ENCODE measurements at regions not wholly inside any gene's neighbourhood (a gene's known extent, or its start where the extent isn't known, plus 50 kb on each side); places are given as distances from the start of the nearest gene placed in this dataset.

DNA sequence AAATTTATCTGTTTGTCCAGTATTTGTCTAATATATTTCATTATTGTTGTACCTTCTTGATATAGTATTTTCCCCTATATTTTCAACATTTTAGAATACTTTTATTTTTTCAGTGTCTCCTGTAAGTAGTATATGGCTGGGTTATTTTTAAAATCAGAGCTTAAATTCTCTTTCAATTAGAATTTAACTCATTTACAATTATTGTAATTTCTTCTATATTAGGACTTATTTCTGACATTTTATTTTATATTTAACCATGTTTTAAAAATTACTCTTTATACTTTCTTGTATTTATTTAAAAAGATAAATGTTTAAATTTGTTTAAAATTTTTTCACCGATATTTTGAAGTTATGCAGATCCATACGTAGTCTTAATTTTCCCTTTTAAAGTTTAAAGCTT is 220.0 kb upstream of the NPVF start:
- H3K36me3 ChIP-seq: no peaks in the 10 kb centered on the region
- H3K9me3 ChIP-seq: peaks cover 0 to 8% (median 0%) of the 10 kb centered on the region in 4 donors
- intact Hi-C loops (cut with DNase I): no loop called here
- no peaks in the 10 kb centered on the region for H3K27me3 ChIP-seq
- no peak overlapping the region for H3K27ac ChIP-seq (replicated peaks in 1 of 4)
- TF ChIP-seq, protein P1, sequence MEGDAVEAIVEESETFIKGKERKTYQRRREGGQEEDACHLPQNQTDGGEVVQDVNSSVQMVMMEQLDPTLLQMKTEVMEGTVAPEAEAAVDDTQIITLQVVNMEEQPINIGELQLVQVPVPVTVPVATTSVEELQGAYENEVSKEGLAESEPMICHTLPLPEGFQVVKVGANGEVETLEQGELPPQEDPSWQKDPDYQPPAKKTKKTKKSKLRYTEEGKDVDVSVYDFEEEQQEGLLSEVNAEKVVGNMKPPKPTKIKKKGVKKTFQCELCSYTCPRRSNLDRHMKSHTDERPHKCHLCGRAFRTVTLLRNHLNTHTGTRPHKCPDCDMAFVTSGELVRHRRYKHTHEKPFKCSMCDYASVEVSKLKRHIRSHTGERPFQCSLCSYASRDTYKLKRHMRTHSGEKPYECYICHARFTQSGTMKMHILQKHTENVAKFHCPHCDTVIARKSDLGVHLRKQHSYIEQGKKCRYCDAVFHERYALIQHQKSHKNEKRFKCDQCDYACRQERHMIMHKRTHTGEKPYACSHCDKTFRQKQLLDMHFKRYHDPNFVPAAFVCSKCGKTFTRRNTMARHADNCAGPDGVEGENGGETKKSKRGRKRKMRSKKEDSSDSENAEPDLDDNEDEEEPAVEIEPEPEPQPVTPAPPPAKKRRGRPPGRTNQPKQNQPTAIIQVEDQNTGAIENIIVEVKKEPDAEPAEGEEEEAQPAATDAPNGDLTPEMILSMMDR (IDR thresholded peaks at IDR 0.05): no peak
- no peak overlapping the region for H3K4me3 ChIP-seq
- WGBS: 88% methylated on average over 2 of the region's 2 CpGs
- DNase-seq (ENCODE audit: extremely low spot score): no peak
- no peaks in the 10 kb centered on the region for H3K4me1 ChIP-seq

DNA sequence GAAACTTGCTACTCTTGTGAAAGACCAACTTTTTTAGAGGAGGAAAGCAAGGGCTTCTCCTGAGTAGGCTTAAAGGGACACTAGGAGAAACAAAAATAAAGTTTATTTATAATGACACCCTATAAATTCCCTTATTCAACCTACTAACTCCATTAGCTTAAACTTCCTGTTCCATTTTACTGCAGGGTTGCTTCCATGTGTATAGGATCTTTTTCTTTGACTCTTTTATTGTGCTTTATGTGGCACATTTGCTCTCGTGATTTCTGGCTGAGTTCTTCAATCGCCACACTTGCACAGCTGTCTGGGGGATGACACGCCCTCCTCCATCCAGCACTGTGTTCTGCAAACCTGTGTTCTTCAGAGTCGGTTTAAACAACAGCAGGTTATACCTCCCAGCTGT is 225.7 kb upstream of the NPVF start:
- Histone ChIP-seq H3K27me3 (no peaks in the 10 kb centered on the region), H3K27ac (replicated peaks in 1 of 4) (no peak overlapping the region), H3K4me1 (peaks cover 5 to 23% (median 15%) of the 10 kb centered on the region in 4 donors), H3K4me3 (no peak overlapping the region), H3K9me3 (no peaks in the 10 kb centered on the region), H3K36me3 (no peaks in the 10 kb centered on the region)
- no peak for TF ChIP-seq POLR2A (IDR thresholded peaks at IDR 0.05; ENCODE audit: low read depth)
- TF ChIP-seq, protein P1 (IDR thresholded peaks at IDR 0.05): no peak
- TF ChIP-seq POLR2AphosphoS5 (IDR thresholded peaks at IDR 0.05): no peak
- no peak for TF ChIP-seq EP300 (IDR thresholded peaks at IDR 0.05)
- intact Hi-C loops (cut with DNase I): no loop called here
- no peak for DNase-seq (ENCODE audit: extremely low spot score)
- WGBS: 81% methylated on average over 4 of the region's 4 CpGs

DNA sequence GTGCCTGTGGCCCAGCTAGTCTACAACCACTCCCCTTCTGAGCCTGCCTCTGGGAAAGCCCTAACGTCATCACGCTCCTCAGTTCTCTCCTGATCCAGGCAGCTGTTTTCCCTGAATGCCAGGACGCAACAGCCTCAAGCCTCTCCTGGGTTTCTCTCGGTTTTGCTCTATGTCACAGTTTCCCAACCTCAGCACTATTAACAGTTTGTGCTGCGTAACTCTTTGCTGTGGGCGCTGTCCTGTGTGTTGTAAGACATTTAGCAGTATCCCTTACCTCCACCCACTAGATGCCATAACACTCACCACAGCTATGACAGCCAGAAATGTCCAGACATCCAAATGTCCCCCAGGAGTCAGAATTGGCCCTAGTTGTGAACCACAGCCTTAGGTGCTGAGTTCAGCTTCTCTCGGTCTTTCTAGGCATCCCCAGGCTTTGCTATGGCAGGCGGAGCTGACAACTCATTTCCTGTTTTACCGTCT is 226.3 kb upstream of the NPVF start:
- 67% methylated on average over 9 of the region's 9 CpGs for WGBS
- Histone ChIP-seq H3K4me1 (peaks cover 5 to 23% (median 15%) of the 10 kb centered on the region in 4 donors), H3K36me3 (no peaks in the 10 kb centered on the region), H3K27me3 (no peaks in the 10 kb centered on the region), H3K9me3 (no peaks in the 10 kb centered on the region), H3K27ac (replicated peaks in 1 of 4) (no peak overlapping the region), H3K4me3 (no peak overlapping the region)
- TF ChIP-seq, protein P1 (IDR thresholded peaks at IDR 0.05): no peak
- TF ChIP-seq EP300 (IDR thresholded peaks at IDR 0.05) (no peak), POLR2A (IDR thresholded peaks at IDR 0.05; ENCODE audit: low read depth) (no peak), POLR2AphosphoS5 (IDR thresholded peaks at IDR 0.05) (no peak)
- intact Hi-C loops (cut with DNase I): no loop called here
- no peak for DNase-seq (ENCODE audit: extremely low spot score)

DNA sequence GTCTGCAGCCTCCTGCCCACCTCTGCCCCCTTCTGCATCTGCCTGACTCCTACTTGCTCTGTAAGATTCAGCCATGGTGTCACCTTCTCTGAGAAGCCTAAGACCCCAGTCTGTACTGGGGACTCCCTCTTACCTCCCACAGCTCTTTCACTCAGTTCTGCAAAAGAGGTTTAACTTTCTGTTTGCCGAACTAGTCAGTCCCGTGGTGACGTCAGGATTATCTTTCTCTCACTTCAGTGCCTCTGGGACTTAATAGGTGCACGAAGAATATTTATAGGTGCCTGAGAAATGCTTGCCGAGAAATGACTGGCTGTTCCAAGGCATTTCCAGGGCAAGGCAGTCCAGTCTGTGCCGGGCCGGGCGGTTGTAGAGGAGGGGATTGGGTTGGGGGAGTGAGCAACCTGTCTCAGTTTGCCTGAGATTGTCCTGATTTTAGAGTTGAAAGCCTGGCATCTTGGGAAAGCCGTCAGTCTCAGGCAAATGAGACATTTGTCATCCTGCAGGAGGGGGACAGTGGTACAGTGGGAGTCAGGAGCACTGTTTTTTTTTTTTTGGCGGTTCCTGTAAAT is 227.5 kb upstream of the NPVF start:
- 87% methylated on average over 10 of the region's 10 CpGs for WGBS
- Histone ChIP-seq H3K27me3 (no peaks in the 10 kb centered on the region), H3K36me3 (no peaks in the 10 kb centered on the region), H3K9me3 (no peaks in the 10 kb centered on the region), H3K4me1 (peaks cover 5 to 23% (median 15%) of the 10 kb centered on the region in 4 donors), H3K27ac (replicated peaks in 1 of 4) (no peak overlapping the region), H3K4me3 (no peak overlapping the region)
- intact Hi-C loops (cut with DNase I): no loop called here
- DNase-seq (ENCODE audit: extremely low spot score): no peak
- no peak for TF ChIP-seq POLR2AphosphoS5 (IDR thresholded peaks at IDR 0.05)
- TF ChIP-seq, protein P1 (IDR thresholded peaks at IDR 0.05): no peak
- no peak for TF ChIP-seq EP300 (IDR thresholded peaks at IDR 0.05)
- TF ChIP-seq POLR2A (IDR thresholded peaks at IDR 0.05; ENCODE audit: low read depth): no peak
